B cell (primary cell): ENCODE measurements at regions not wholly inside any gene's neighbourhood (a gene's known extent, or its start where the extent isn't known, plus 50 kb on each side); places are given as distances from the start of the nearest gene placed in this dataset.

ENCODE experiments used
- CTCF ChIP-seq: fragments of 200-600 bp; IDR thresholded peaks from one replicate; pipeline ENCODE4 v1.8.0; 2022; ENCODE audit warnings: antibody characterized with exemption, mild to moderate bottlenecking
- EZH2 ChIP-seq: IDR thresholded peaks from 2 replicates; pipeline ENCODE4 v1.6.1; 2012; ENCODE audit warnings: borderline replicate concordance, low read depth, mild to moderate bottlenecking, moderate library complexity, low read length; ENCODE audit not compliant: insufficient read depth, poor library complexity, severe bottlenecking

- TF ChIP-seq CTCF (no peak), EZH2 (no peak)
Measured at GRCh38 chr6:1104988-1105670, 206.8 kb upstream of the FOXQ1 start.
